Activated naive CD4-positive, alpha-beta T cell treated with anti-CD3 and anti-CD28 coated beads, Interleukin-2, amount 10 ng/mL, durations not matched to agents 7 days and 5 days (primary cell): ENCODE measurements at regions not wholly inside any gene's neighbourhood (a gene's known extent, or its start where the extent isn't known, plus 50 kb on each side); places are given as distances from the start of the nearest gene placed in this dataset.

ENCODE experiments used
- CTCF ChIA-PET: fragments of 350-600 bp; sonication (Branson Sonifier 250); formaldehyde crosslinking; loops from one replicate; lab custom pipeline; 2021; ENCODE audit warnings: antibody characterized with exemption; lab: Charles Lee
- DNase-seq: peaks from one replicate; pipeline ENCODE4 v3.0.0-alpha.2; 2020
- H3K27ac Mint-ChIP-seq: one replicate; pipeline ENCODE4 v1.8.0; 2021; ENCODE audit warnings: mild to moderate bottlenecking, moderate library complexity, mixed read lengths
- H3K27me3 Mint-ChIP-seq: one replicate; pipeline ENCODE4 v1.8.0; 2021; ENCODE audit warnings: mild to moderate bottlenecking, mixed read lengths
- H3K36me3 Mint-ChIP-seq: one replicate; pipeline ENCODE4 v1.8.0; 2021; ENCODE audit warnings: mixed read lengths
- H3K4me1 Mint-ChIP-seq: one replicate; pipeline ENCODE4 v1.8.0; 2021; ENCODE audit warnings: mixed read lengths
- H3K4me3 Mint-ChIP-seq: one replicate; pipeline ENCODE4 v1.8.0; 2021; ENCODE audit warnings: mild to moderate bottlenecking, moderate library complexity, mixed read lengths
- H3K9me3 Mint-ChIP-seq: one replicate; pipeline ENCODE4 v1.8.0; 2021; ENCODE audit warnings: mixed read lengths

GRCh38 chr5:74040811-74041491 lies 415.0 kb downstream of the ARHGEF28 start:
- H3K4me3 Mint-ChIP-seq = no peak overlapping the region
- H3K36me3 Mint-ChIP-seq = no peaks in the 10 kb centered on the region
- H3K27ac Mint-ChIP-seq = no peak overlapping the region
- H3K9me3 Mint-ChIP-seq = no peaks in the 10 kb centered on the region
- no peaks in the 10 kb centered on the region for H3K4me1 Mint-ChIP-seq
- DNase-seq = no peak
- CTCF ChIA-PET = interaction anchor here (0.9 kb wide), 1 partner anchor 443 kb away, joined by 3 read pairs; no protein-coding TSS in a partner anchor
- H3K27me3 Mint-ChIP-seq = peaks cover 7% of the 10 kb centered on the region

- H3K27ac Mint-ChIP-seq = no peak overlapping the region
- DNase-seq = no peak
- no peaks in the 10 kb centered on the region for H3K9me3 Mint-ChIP-seq
- no peak overlapping the region for H3K4me3 Mint-ChIP-seq
- CTCF ChIA-PET = no interaction called here
- peaks cover 7% of the 10 kb centered on the region for H3K27me3 Mint-ChIP-seq
- H3K36me3 Mint-ChIP-seq = no peaks in the 10 kb centered on the region
- peaks cover 2% of the 10 kb centered on the region for H3K4me1 Mint-ChIP-seq
Measured at GRCh38 chr5:74040065-74040551, 414.1 kb downstream of the ARHGEF28 start.

GRCh38 chr5:74037321-74037720 lies 411.3 kb downstream of the ARHGEF28 start:
- DNase-seq = no peak
- H3K4me3 Mint-ChIP-seq = no peak overlapping the region
- H3K9me3 Mint-ChIP-seq = no peaks in the 10 kb centered on the region

GRCh38 chr5:74035521-74035937 lies 409.5 kb downstream of the ARHGEF28 start:
- H3K27me3 Mint-ChIP-seq = no peaks in the 10 kb centered on the region
- DNase-seq = no peak
- H3K27ac Mint-ChIP-seq = no peak overlapping the region
- H3K36me3 Mint-ChIP-seq = no peaks in the 10 kb centered on the region
- CTCF ChIA-PET = no interaction called here
- no peaks in the 10 kb centered on the region for H3K9me3 Mint-ChIP-seq
- H3K4me1 Mint-ChIP-seq = peaks cover 2% of the 10 kb centered on the region
- no peak overlapping the region for H3K4me3 Mint-ChIP-seq

More at GRCh38 chr5:74037321-74037720, 411.3 kb downstream of the ARHGEF28 start:
- CTCF ChIA-PET = no interaction called here
- no peaks in the 10 kb centered on the region for H3K36me3 Mint-ChIP-seq
- peaks cover 2% of the 10 kb centered on the region for H3K4me1 Mint-ChIP-seq
- H3K27ac Mint-ChIP-seq = no peak overlapping the region
- no peaks in the 10 kb centered on the region for H3K27me3 Mint-ChIP-seq

GRCh38 chr5:74034733-74035132 lies 408.7 kb downstream of the ARHGEF28 start:
- CTCF ChIA-PET = no interaction called here

GRCh38 chr5:74032617-74033016 lies 406.6 kb downstream of the ARHGEF28 start:
- H3K36me3 Mint-ChIP-seq = no peaks in the 10 kb centered on the region
- CTCF ChIA-PET = no interaction called here
- DNase-seq = no peak
- H3K4me3 Mint-ChIP-seq = no peak overlapping the region
- no peaks in the 10 kb centered on the region for H3K27me3 Mint-ChIP-seq
- peaks cover 2% of the 10 kb centered on the region for H3K4me1 Mint-ChIP-seq
- H3K27ac Mint-ChIP-seq = no peak overlapping the region
- no peaks in the 10 kb centered on the region for H3K9me3 Mint-ChIP-seq

More at GRCh38 chr5:74034733-74035132, 408.7 kb downstream of the ARHGEF28 start:
- H3K4me3 Mint-ChIP-seq = no peak overlapping the region
- no peak for DNase-seq
- no peaks in the 10 kb centered on the region for H3K27me3 Mint-ChIP-seq
- peaks cover 2% of the 10 kb centered on the region for H3K4me1 Mint-ChIP-seq
- H3K36me3 Mint-ChIP-seq = no peaks in the 10 kb centered on the region
- no peak overlapping the region for H3K27ac Mint-ChIP-seq
- H3K9me3 Mint-ChIP-seq = no peaks in the 10 kb centered on the region

GRCh38 chr5:74031536-74031935 lies 405.5 kb downstream of the ARHGEF28 start:
- no peak overlapping the region for H3K4me3 Mint-ChIP-seq
- no peaks in the 10 kb centered on the region for H3K36me3 Mint-ChIP-seq
- CTCF ChIA-PET = no interaction called here
- no peak for DNase-seq
- no peaks in the 10 kb centered on the region for H3K9me3 Mint-ChIP-seq
- H3K27ac Mint-ChIP-seq = no peak overlapping the region
- no peaks in the 10 kb centered on the region for H3K27me3 Mint-ChIP-seq
- peaks cover 2% of the 10 kb centered on the region for H3K4me1 Mint-ChIP-seq

GRCh38 chr5:74030821-74031220 lies 404.8 kb downstream of the ARHGEF28 start:
- Mint-ChIP-seq H3K27me3 (no peaks in the 10 kb centered on the region), H3K27ac (no peak overlapping the region), H3K36me3 (no peaks in the 10 kb centered on the region), H3K9me3 (no peaks in the 10 kb centered on the region), H3K4me1 (peaks cover 2% of the 10 kb centered on the region), H3K4me3 (no peak overlapping the region)
- no peak for DNase-seq
- CTCF ChIA-PET = no interaction called here

GRCh38 chr5:74030371-74030770 lies 404.4 kb downstream of the ARHGEF28 start:
- Mint-ChIP-seq H3K27ac (no peak overlapping the region), H3K4me3 (no peak overlapping the region), H3K27me3 (no peaks in the 10 kb centered on the region), H3K9me3 (no peaks in the 10 kb centered on the region), H3K4me1 (no peaks in the 10 kb centered on the region), H3K36me3 (no peaks in the 10 kb centered on the region)
- CTCF ChIA-PET = no interaction called here
- DNase-seq = no peak

GRCh38 chr5:74028976-74029375 lies 403.0 kb downstream of the ARHGEF28 start:
- no peak overlapping the region for H3K4me3 Mint-ChIP-seq
- H3K4me1 Mint-ChIP-seq = no peaks in the 10 kb centered on the region
- CTCF ChIA-PET = no interaction called here

GRCh38 chr5:74028406-74028805 lies 402.4 kb downstream of the ARHGEF28 start:
- CTCF ChIA-PET = no interaction called here
- H3K4me1 Mint-ChIP-seq = no peaks in the 10 kb centered on the region

More at GRCh38 chr5:74028976-74029375, 403.0 kb downstream of the ARHGEF28 start:
- H3K9me3 Mint-ChIP-seq = no peaks in the 10 kb centered on the region
- no peak for DNase-seq
- no peak overlapping the region for H3K27ac Mint-ChIP-seq
- H3K27me3 Mint-ChIP-seq = no peaks in the 10 kb centered on the region
- no peaks in the 10 kb centered on the region for H3K36me3 Mint-ChIP-seq

GRCh38 chr5:74027732-74028338 lies 401.8 kb downstream of the ARHGEF28 start:
- H3K4me3 Mint-ChIP-seq = no peak overlapping the region
- no peaks in the 10 kb centered on the region for H3K9me3 Mint-ChIP-seq
- DNase-seq = no peak
- H3K27me3 Mint-ChIP-seq = no peaks in the 10 kb centered on the region
- H3K4me1 Mint-ChIP-seq = no peaks in the 10 kb centered on the region
- H3K27ac Mint-ChIP-seq = no peak overlapping the region
- CTCF ChIA-PET = no interaction called here
- no peaks in the 10 kb centered on the region for H3K36me3 Mint-ChIP-seq

More at GRCh38 chr5:74028406-74028805, 402.4 kb downstream of the ARHGEF28 start:
- H3K4me3 Mint-ChIP-seq = no peak overlapping the region
- no peak for DNase-seq
- H3K9me3 Mint-ChIP-seq = no peaks in the 10 kb centered on the region
- no peaks in the 10 kb centered on the region for H3K36me3 Mint-ChIP-seq
- no peaks in the 10 kb centered on the region for H3K27me3 Mint-ChIP-seq
- no peak overlapping the region for H3K27ac Mint-ChIP-seq

- no peaks in the 10 kb centered on the region for H3K9me3 Mint-ChIP-seq
- CTCF ChIA-PET = no interaction called here
- no peak overlapping the region for H3K27ac Mint-ChIP-seq
- H3K36me3 Mint-ChIP-seq = no peaks in the 10 kb centered on the region
- H3K4me1 Mint-ChIP-seq = no peaks in the 10 kb centered on the region
- no peak for DNase-seq
- no peaks in the 10 kb centered on the region for H3K27me3 Mint-ChIP-seq
- no peak overlapping the region for H3K4me3 Mint-ChIP-seq
Measured at GRCh38 chr5:74026310-74026709, 400.3 kb downstream of the ARHGEF28 start.

GRCh38 chr5:74021126-74021525 lies 395.1 kb downstream of the ARHGEF28 start:
- peaks cover 10% of the 10 kb centered on the region for H3K27me3 Mint-ChIP-seq
- no peak overlapping the region for H3K4me3 Mint-ChIP-seq
- DNase-seq = no peak
- H3K9me3 Mint-ChIP-seq = no peaks in the 10 kb centered on the region
- CTCF ChIA-PET = no interaction called here
- H3K4me1 Mint-ChIP-seq = no peaks in the 10 kb centered on the region
- H3K27ac Mint-ChIP-seq = no peak overlapping the region
- no peaks in the 10 kb centered on the region for H3K36me3 Mint-ChIP-seq

GRCh38 chr5:74020503-74020902 lies 394.5 kb downstream of the ARHGEF28 start:
- Mint-ChIP-seq H3K27ac (no peak overlapping the region), H3K36me3 (no peaks in the 10 kb centered on the region)
- CTCF ChIA-PET = no interaction called here

More at GRCh38 chr5:74020503-74020902, 394.5 kb downstream of the ARHGEF28 start:
- Mint-ChIP-seq H3K9me3 (no peaks in the 10 kb centered on the region), H3K27me3 (peaks cover 10% of the 10 kb centered on the region), H3K4me1 (no peaks in the 10 kb centered on the region), H3K4me3 (no peak overlapping the region)
- DNase-seq = no peak
